ENCODE measurements at regions not wholly inside any gene's neighbourhood (a gene's known extent, or its start where the extent isn't known, plus 50 kb on each side); places are given as distances from the start of the nearest gene placed in this dataset.

- no peak overlapping the region for H3K14ac ChIP-seq (ENCODE audit: low read length)
- H3K27ac ChIP-seq (replicated peaks; ENCODE audit: low read length), result no peak overlapping the region
- H2BK15ac ChIP-seq (ENCODE audit: low read length), result no peak overlapping the region
- H3K9ac ChIP-seq (ENCODE audit: low read depth, low read length, poor library complexity), result no peak overlapping the region
- H3K9me3 ChIP-seq (replicated peaks in 1 of 2; ENCODE audit: control insufficient read depth in 2 of 2, insufficient read depth in 1 of 2, low read depth in 1 of 2, low read length in 2 of 2), result no peaks in the 10 kb centered on the region
- no CpG with 5 or more reads among the region's 3 CpGs for WGBS, 2 donors (ENCODE audit: extremely low coverage in 2 of 2, insufficient read length in 2 of 2, insufficient replicate concordance in 1 of 2)
- H3K4me3 ChIP-seq (ENCODE audit: low read length in 2 of 2), result no peak overlapping the region
- no peak overlapping the region for H2BK120ac ChIP-seq (ENCODE audit: low read depth, low read length)
- no peaks in the 10 kb centered on the region for H3K27me3 ChIP-seq (ENCODE audit: control insufficient read depth in 3 of 3, insufficient read depth in 3 of 3, low read depth in 1 of 3, low read length in 3 of 3)
- no peak overlapping the region for H3K18ac ChIP-seq (ENCODE audit: low read length)
- DNase-seq (ENCODE audit: low spot score), result no peak
- H2AFZ ChIP-seq (ENCODE audit: low read length), result peak overlapping the region; percentile 57
- no peak overlapping the region for H2BK5ac ChIP-seq (ENCODE audit: low read length)
- H3K4me1 ChIP-seq (ENCODE audit: control insufficient read depth in 2 of 2, insufficient read depth in 1 of 2, low read depth in 1 of 2, low read length in 2 of 2), result no peaks in the 10 kb centered on the region
- H3K4me2 ChIP-seq (ENCODE audit: insufficient read depth, low read length, poor library complexity, severe bottlenecking), result no peak overlapping the region
- no peaks in the 10 kb centered on the region for H3K36me3 ChIP-seq (replicated peaks in 1 of 2; ENCODE audit: control insufficient read depth in 2 of 2, insufficient read depth in 2 of 2, low read length in 2 of 2)
- H4K91ac ChIP-seq (ENCODE audit: low read depth, low read length, poor library complexity), result no peak overlapping the region
- no peak overlapping the region for H2BK12ac ChIP-seq (ENCODE audit: low read length)
- H3K79me1 ChIP-seq (ENCODE audit: low read depth, low read length), result no peaks in the 10 kb centered on the region
- H4K8ac ChIP-seq (ENCODE audit: low read depth, low read length), result no peak overlapping the region
- no peak overlapping the region for H3K4ac ChIP-seq (ENCODE audit: low read length)
- H2AK5ac ChIP-seq (ENCODE audit: low read depth, low read length), result no peak overlapping the region
- no peak overlapping the region for H3K23ac ChIP-seq (ENCODE audit: low read depth, low read length, poor library complexity)
Observed at GRCh38 chr4:125243789-125244397, 70.9 kb upstream of the FAT4 start.

DNA sequence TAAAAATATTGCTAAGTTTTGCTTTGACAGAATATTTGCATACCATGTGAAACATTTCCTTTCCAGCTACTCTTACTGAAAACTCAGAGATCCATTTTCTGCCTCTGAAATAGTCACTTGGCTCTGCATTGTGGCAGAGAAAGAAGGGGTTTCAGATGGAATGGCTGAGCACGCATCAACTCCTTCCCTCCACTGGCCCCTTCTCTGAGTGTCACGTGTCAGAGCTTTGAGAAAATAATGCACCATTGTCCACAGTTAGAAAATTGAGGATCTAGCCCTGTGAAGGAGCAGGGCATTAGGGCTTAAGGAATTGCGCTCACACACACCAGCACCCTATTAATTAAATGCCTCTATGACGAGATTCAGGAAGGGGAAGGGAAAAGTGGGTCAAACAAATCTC, 78.8 kb upstream of the FAT4 start:
- H2AFZ ChIP-seq (ENCODE audit: low read length), result peak overlapping the region; percentile 19
- H2BK120ac ChIP-seq (ENCODE audit: low read depth, low read length), result no peak overlapping the region
- no peak overlapping the region for H3K18ac ChIP-seq (ENCODE audit: low read length)
- H2BK5ac ChIP-seq (ENCODE audit: low read length), result no peak overlapping the region
- H3K4me1 ChIP-seq (ENCODE audit: control insufficient read depth in 2 of 2, insufficient read depth in 1 of 2, low read depth in 1 of 2, low read length in 2 of 2), result peaks cover 2 to 10% of the 10 kb centered on the region in 2 donors
- WGBS, 2 donors (ENCODE audit: extremely low coverage in 2 of 2, insufficient read length in 2 of 2, insufficient replicate concordance in 1 of 2), result no CpG with 5 or more reads among the region's 4 CpGs
- H3K79me1 ChIP-seq (ENCODE audit: low read depth, low read length), result no peaks in the 10 kb centered on the region
- H3K27ac ChIP-seq (replicated peaks; ENCODE audit: low read length), result no peak overlapping the region
- H3K14ac ChIP-seq (ENCODE audit: low read length), result no peak overlapping the region
- H3K4me3 ChIP-seq (ENCODE audit: low read length in 2 of 2), result no peak overlapping the region
- DNase-seq (ENCODE audit: low spot score), result peak; percentile 8
- no peaks in the 10 kb centered on the region for H3K27me3 ChIP-seq (ENCODE audit: control insufficient read depth in 3 of 3, insufficient read depth in 3 of 3, low read depth in 1 of 3, low read length in 3 of 3)
- H3K23ac ChIP-seq (ENCODE audit: low read depth, low read length, poor library complexity), result no peak overlapping the region
- no peak overlapping the region for H3K4ac ChIP-seq (ENCODE audit: low read length)
- no peaks in the 10 kb centered on the region for H3K36me3 ChIP-seq (replicated peaks in 1 of 2; ENCODE audit: control insufficient read depth in 2 of 2, insufficient read depth in 2 of 2, low read length in 2 of 2)
- no peak overlapping the region for H4K8ac ChIP-seq (ENCODE audit: low read depth, low read length)
- H2BK12ac ChIP-seq (ENCODE audit: low read length), result no peak overlapping the region
- H4K91ac ChIP-seq (ENCODE audit: low read depth, low read length, poor library complexity), result no peak overlapping the region
- H3K9me3 ChIP-seq (replicated peaks in 1 of 2; ENCODE audit: control insufficient read depth in 2 of 2, insufficient read depth in 1 of 2, low read depth in 1 of 2, low read length in 2 of 2), result no peaks in the 10 kb centered on the region
- no peak overlapping the region for H2BK15ac ChIP-seq (ENCODE audit: low read length)
- H3K4me2 ChIP-seq (ENCODE audit: insufficient read depth, low read length, poor library complexity, severe bottlenecking), result no peak overlapping the region
- H3K9ac ChIP-seq (ENCODE audit: low read depth, low read length, poor library complexity), result no peak overlapping the region
- no peak overlapping the region for H2AK5ac ChIP-seq (ENCODE audit: low read depth, low read length)

GRCh38 chr4:125231661-125232060, 83.1 kb upstream of the FAT4 start:
- H3K27me3 ChIP-seq (ENCODE audit: control insufficient read depth in 3 of 3, insufficient read depth in 3 of 3, low read depth in 1 of 3, low read length in 3 of 3), result no peaks in the 10 kb centered on the region
- H3K36me3 ChIP-seq (replicated peaks in 1 of 2; ENCODE audit: control insufficient read depth in 2 of 2, insufficient read depth in 2 of 2, low read length in 2 of 2), result no peaks in the 10 kb centered on the region
- H3K14ac ChIP-seq (ENCODE audit: low read length), result no peak overlapping the region
- H3K9me3 ChIP-seq (replicated peaks in 1 of 2; ENCODE audit: control insufficient read depth in 2 of 2, insufficient read depth in 1 of 2, low read depth in 1 of 2, low read length in 2 of 2), result no peaks in the 10 kb centered on the region
- no peak overlapping the region for H3K27ac ChIP-seq (replicated peaks; ENCODE audit: low read length)
- H3K4me2 ChIP-seq (ENCODE audit: insufficient read depth, low read length, poor library complexity, severe bottlenecking), result no peak overlapping the region
- no peak overlapping the region for H3K4me3 ChIP-seq (ENCODE audit: low read length in 2 of 2)
- no peak overlapping the region for H2BK15ac ChIP-seq (ENCODE audit: low read length)
- no peak overlapping the region for H3K23ac ChIP-seq (ENCODE audit: low read depth, low read length, poor library complexity)
- no CpG with 5 or more reads among the region's 1 CpG for WGBS, 2 donors (ENCODE audit: extremely low coverage in 2 of 2, insufficient read length in 2 of 2, insufficient replicate concordance in 1 of 2)
- no peaks in the 10 kb centered on the region for H3K79me1 ChIP-seq (ENCODE audit: low read depth, low read length)
- H3K18ac ChIP-seq (ENCODE audit: low read length), result no peak overlapping the region
- no peak overlapping the region for H2BK5ac ChIP-seq (ENCODE audit: low read length)
- no peak overlapping the region for H2BK120ac ChIP-seq (ENCODE audit: low read depth, low read length)
- DNase-seq (ENCODE audit: low spot score), result no peak
- H3K4ac ChIP-seq (ENCODE audit: low read length), result no peak overlapping the region
- H2AFZ ChIP-seq (ENCODE audit: low read length), result no peak overlapping the region
- peaks cover 2 to 10% of the 10 kb centered on the region in 2 donors for H3K4me1 ChIP-seq (ENCODE audit: control insufficient read depth in 2 of 2, insufficient read depth in 1 of 2, low read depth in 1 of 2, low read length in 2 of 2)
- H4K91ac ChIP-seq (ENCODE audit: low read depth, low read length, poor library complexity), result no peak overlapping the region
- H4K8ac ChIP-seq (ENCODE audit: low read depth, low read length), result no peak overlapping the region
- H3K9ac ChIP-seq (ENCODE audit: low read depth, low read length, poor library complexity), result no peak overlapping the region
- H2AK5ac ChIP-seq (ENCODE audit: low read depth, low read length), result no peak overlapping the region
- H2BK12ac ChIP-seq (ENCODE audit: low read length), result no peak overlapping the region

DNA sequence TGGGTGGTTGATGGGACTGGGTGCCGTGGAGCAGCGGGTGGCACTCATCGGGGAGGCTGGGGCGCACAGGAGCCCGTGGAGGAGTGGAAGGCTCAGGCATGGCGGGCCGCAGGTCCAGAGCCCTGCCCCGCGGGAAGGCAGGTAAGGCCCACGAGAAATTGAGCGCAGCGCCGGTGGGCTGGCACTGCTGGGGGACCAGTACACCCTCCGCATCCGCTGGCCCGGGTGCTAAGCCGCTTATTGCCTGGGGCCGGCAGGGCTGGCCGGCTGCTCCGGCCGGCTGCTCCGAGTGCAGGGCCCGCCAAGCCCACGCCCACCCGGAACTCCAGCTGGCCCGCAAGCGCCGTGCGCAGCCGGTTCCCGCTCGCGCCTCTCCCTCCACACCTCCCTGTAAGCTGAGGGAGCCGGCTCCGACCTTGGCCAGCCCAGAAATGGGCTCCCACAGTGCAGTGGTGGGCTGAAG, 85.1 kb upstream of the FAT4 start:
- H3K36me3 ChIP-seq (replicated peaks in 1 of 2; ENCODE audit: control insufficient read depth in 2 of 2, insufficient read depth in 2 of 2, low read length in 2 of 2), result no peaks in the 10 kb centered on the region
- no peak overlapping the region for H2BK120ac ChIP-seq (ENCODE audit: low read depth, low read length)
- no peaks in the 10 kb centered on the region for H3K9me3 ChIP-seq (replicated peaks in 1 of 2; ENCODE audit: control insufficient read depth in 2 of 2, insufficient read depth in 1 of 2, low read depth in 1 of 2, low read length in 2 of 2)
- H3K9ac ChIP-seq (ENCODE audit: low read depth, low read length, poor library complexity), result no peak overlapping the region
- H3K4me2 ChIP-seq (ENCODE audit: insufficient read depth, low read length, poor library complexity, severe bottlenecking), result no peak overlapping the region
- WGBS, 2 donors (ENCODE audit: extremely low coverage in 2 of 2, insufficient read length in 2 of 2, insufficient replicate concordance in 1 of 2), result no CpG with 5 or more reads among the region's 35 CpGs
- no peak for DNase-seq (ENCODE audit: low spot score)
- no peak overlapping the region for H3K18ac ChIP-seq (ENCODE audit: low read length)
- H2AFZ ChIP-seq (ENCODE audit: low read length), result no peak overlapping the region
- H4K8ac ChIP-seq (ENCODE audit: low read depth, low read length), result no peak overlapping the region
- H2BK5ac ChIP-seq (ENCODE audit: low read length), result no peak overlapping the region
- no peaks in the 10 kb centered on the region for H3K79me1 ChIP-seq (ENCODE audit: low read depth, low read length)
- H2AK5ac ChIP-seq (ENCODE audit: low read depth, low read length), result no peak overlapping the region
- H4K91ac ChIP-seq (ENCODE audit: low read depth, low read length, poor library complexity), result no peak overlapping the region
- H2BK12ac ChIP-seq (ENCODE audit: low read length), result no peak overlapping the region
- H3K4me3 ChIP-seq (ENCODE audit: low read length in 2 of 2), result no peak overlapping the region
- H3K27me3 ChIP-seq (ENCODE audit: control insufficient read depth in 3 of 3, insufficient read depth in 3 of 3, low read depth in 1 of 3, low read length in 3 of 3), result no peaks in the 10 kb centered on the region
- no peak overlapping the region for H2BK15ac ChIP-seq (ENCODE audit: low read length)
- H3K27ac ChIP-seq (replicated peaks; ENCODE audit: low read length), result no peak overlapping the region
- H3K4me1 ChIP-seq (ENCODE audit: control insufficient read depth in 2 of 2, insufficient read depth in 1 of 2, low read depth in 1 of 2, low read length in 2 of 2), result no peaks in the 10 kb centered on the region
- no peak overlapping the region for H3K23ac ChIP-seq (ENCODE audit: low read depth, low read length, poor library complexity)
- H3K4ac ChIP-seq (ENCODE audit: low read length), result no peak overlapping the region
- H3K14ac ChIP-seq (ENCODE audit: low read length), result no peak overlapping the region
